ENCODE measurements at regions not wholly inside any gene's neighbourhood (a gene's known extent, or its start where the extent isn't known, plus 50 kb on each side); places are given as distances from the start of the nearest gene placed in this dataset.

DNA sequence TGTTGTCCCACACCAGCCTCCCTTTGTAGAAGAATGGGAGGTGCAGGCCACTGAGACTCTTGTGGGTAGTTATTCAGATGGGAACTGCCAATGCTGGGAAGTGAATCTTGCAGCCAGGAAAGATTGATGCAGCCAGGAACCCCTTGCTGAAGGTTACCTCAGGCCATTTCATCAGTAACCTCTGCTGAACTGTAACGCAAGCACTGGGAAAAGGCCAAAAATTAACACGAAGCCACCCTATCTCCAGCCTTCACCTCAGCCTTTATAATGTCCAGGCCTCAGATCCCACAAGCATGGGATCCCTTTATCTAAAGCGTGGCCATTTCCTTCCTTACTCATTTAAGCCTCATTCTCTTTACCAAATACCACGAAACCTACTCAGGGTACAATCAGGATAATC lies 211.1 kb downstream of the SPTSSA start:
- Histone ChIP-seq H3K79me2 (ENCODE audit: control insufficient read depth, insufficient read depth, low read length) (no peaks in the 10 kb centered on the region), H3K4me1 (replicated peaks in 1 of 2; ENCODE audit: control insufficient read depth in 2 of 2, insufficient read depth in 2 of 2, low read length in 2 of 2) (no peaks in the 10 kb centered on the region), H3K36me3 (ENCODE audit: control insufficient read depth, insufficient read depth, low read length) (no peaks in the 10 kb centered on the region), H3K9me1 (ENCODE audit: control insufficient read depth, insufficient read depth, low read length) (no peaks in the 10 kb centered on the region), H4K20me1 (replicated peaks; ENCODE audit: control insufficient read depth, insufficient read depth, low read length) (no peaks in the 10 kb centered on the region), H3K9me3 (replicated peaks; ENCODE audit: control insufficient read depth, insufficient read depth, low read depth, low read length) (no peaks in the 10 kb centered on the region), H3K27ac (ENCODE audit: extremely low read depth, low read depth, low read length) (no peak overlapping the region), H3K4me3 (no peak overlapping the region), H2AFZ (ENCODE audit: low read depth, low read length) (no peak overlapping the region), H3K27me3 (ENCODE audit: control insufficient read depth in 2 of 2, insufficient read depth in 2 of 2, low read length in 2 of 2) (no peaks in the 10 kb centered on the region), H3K4me2 (ENCODE audit: insufficient read depth, low read length) (no peak overlapping the region), H3K9ac (ENCODE audit: insufficient read depth in 1 of 2, low read depth in 2 of 2, low read length in 2 of 2) (no peak overlapping the region)
- no TSS peak for BruUV-seq (replicated peaks)
- in situ Hi-C loops (cut with MboI) (no loop called here), intact Hi-C loops (cut with micrococcal nuclease) (no loop called here)
- DNase-seq (ENCODE audit: extremely low read depth in 1 of 4, low spot score in 3 of 4) (no peak), ATAC-seq (no peak), FAIRE-seq (no peak)
- ChIA-PET POLR2A (no interaction called here), CTCF (ENCODE audit: low intra/inter-chr PET ratio) (no interaction called here)
- 0% methylated on average over 4 of the region's 4 CpGs for WGBS (ENCODE audit: insufficient coverage, low coverage, missing lambda C conversion rate)
- TF ChIP-seq CEBPG (CRISPR knock-in tag; IDR thresholded peaks at IDR 0.05) (no peak), CEBPG (tag; conservative IDR thresholded peaks at IDR 0.05 in 1 of 2, IDR thresholded peaks at IDR 0.05 in 1 of 2) (no peak), ZKSCAN3 (CRISPR knock-in tag; IDR thresholded peaks at IDR 0.05) (no peak), ZNF445 (CRISPR knock-in tag; IDR thresholded peaks at IDR 0.05; ENCODE audit: low read depth) (no peak), HOXB6 (CRISPR knock-in tag; IDR thresholded peaks at IDR 0.05; ENCODE audit: borderline replicate concordance) (no peak), RBBP5 (IDR thresholded peaks at IDR 0.05; ENCODE audit: borderline replicate concordance, insufficient read depth, low read length, poor library complexity, severe bottlenecking) (no peak), PTRF (tag; IDR thresholded peaks at IDR 0.05) (no peak), NFXL1 (CRISPR knock-in tag; IDR thresholded peaks at IDR 0.05) (no peak), ESRRA (IDR thresholded peaks at IDR 0.05; ENCODE audit: borderline replicate concordance, low read depth) (no peak)
- TF ChIP-seq, protein P1, sequence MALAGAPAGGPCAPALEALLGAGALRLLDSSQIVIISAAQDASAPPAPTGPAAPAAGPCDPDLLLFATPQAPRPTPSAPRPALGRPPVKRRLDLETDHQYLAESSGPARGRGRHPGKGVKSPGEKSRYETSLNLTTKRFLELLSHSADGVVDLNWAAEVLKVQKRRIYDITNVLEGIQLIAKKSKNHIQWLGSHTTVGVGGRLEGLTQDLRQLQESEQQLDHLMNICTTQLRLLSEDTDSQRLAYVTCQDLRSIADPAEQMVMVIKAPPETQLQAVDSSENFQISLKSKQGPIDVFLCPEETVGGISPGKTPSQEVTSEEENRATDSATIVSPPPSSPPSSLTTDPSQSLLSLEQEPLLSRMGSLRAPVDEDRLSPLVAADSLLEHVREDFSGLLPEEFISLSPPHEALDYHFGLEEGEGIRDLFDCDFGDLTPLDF (CRISPR knock-in tag; IDR thresholded peaks at IDR 0.05) = no peak
- TF ChIP-seq, protein P2, sequence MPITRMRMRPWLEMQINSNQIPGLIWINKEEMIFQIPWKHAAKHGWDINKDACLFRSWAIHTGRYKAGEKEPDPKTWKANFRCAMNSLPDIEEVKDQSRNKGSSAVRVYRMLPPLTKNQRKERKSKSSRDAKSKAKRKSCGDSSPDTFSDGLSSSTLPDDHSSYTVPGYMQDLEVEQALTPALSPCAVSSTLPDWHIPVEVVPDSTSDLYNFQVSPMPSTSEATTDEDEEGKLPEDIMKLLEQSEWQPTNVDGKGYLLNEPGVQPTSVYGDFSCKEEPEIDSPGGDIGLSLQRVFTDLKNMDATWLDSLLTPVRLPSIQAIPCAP (CRISPR knock-in tag; IDR thresholded peaks at IDR 0.05; ENCODE audit: borderline replicate concordance) = no peak
- TF ChIP-seq, protein P3, sequence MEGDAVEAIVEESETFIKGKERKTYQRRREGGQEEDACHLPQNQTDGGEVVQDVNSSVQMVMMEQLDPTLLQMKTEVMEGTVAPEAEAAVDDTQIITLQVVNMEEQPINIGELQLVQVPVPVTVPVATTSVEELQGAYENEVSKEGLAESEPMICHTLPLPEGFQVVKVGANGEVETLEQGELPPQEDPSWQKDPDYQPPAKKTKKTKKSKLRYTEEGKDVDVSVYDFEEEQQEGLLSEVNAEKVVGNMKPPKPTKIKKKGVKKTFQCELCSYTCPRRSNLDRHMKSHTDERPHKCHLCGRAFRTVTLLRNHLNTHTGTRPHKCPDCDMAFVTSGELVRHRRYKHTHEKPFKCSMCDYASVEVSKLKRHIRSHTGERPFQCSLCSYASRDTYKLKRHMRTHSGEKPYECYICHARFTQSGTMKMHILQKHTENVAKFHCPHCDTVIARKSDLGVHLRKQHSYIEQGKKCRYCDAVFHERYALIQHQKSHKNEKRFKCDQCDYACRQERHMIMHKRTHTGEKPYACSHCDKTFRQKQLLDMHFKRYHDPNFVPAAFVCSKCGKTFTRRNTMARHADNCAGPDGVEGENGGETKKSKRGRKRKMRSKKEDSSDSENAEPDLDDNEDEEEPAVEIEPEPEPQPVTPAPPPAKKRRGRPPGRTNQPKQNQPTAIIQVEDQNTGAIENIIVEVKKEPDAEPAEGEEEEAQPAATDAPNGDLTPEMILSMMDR (IDR thresholded peaks at IDR 0.05 in 2 of 3, conservative IDR thresholded peaks at IDR 0.05 in 1 of 3; ENCODE audit: insufficient read depth in 2 of 3, low read depth in 1 of 3, low read length in 3 of 3) = no peak
- TF ChIP-seq, protein P4, sequence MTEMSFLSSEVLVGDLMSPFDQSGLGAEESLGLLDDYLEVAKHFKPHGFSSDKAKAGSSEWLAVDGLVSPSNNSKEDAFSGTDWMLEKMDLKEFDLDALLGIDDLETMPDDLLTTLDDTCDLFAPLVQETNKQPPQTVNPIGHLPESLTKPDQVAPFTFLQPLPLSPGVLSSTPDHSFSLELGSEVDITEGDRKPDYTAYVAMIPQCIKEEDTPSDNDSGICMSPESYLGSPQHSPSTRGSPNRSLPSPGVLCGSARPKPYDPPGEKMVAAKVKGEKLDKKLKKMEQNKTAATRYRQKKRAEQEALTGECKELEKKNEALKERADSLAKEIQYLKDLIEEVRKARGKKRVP (CRISPR knock-in tag; IDR thresholded peaks at IDR 0.05) = no peak
- TF ChIP-seq, protein P5, sequence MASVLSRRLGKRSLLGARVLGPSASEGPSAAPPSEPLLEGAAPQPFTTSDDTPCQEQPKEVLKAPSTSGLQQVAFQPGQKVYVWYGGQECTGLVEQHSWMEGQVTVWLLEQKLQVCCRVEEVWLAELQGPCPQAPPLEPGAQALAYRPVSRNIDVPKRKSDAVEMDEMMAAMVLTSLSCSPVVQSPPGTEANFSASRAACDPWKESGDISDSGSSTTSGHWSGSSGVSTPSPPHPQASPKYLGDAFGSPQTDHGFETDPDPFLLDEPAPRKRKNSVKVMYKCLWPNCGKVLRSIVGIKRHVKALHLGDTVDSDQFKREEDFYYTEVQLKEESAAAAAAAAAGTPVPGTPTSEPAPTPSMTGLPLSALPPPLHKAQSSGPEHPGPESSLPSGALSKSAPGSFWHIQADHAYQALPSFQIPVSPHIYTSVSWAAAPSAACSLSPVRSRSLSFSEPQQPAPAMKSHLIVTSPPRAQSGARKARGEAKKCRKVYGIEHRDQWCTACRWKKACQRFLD (CRISPR knock-in tag; IDR thresholded peaks at IDR 0.05) = no peak

All from K562 (cell line).